Transverse colon (tissue), 4 donors: ENCODE measurements at regions not wholly inside any gene's neighbourhood (a gene's known extent, or its start where the extent isn't known, plus 50 kb on each side); places are given as distances from the start of the nearest gene placed in this dataset.

ENCODE experiments used
- DNase-seq: peaks from one replicate; pipeline ENCODE4 v3.0.0-alpha.2; 2019
- H3K27ac ChIP-seq, 4 donors: fragments of 200-600 bp; sonication (generic); 2 replicates each; pipeline ENCODE4 v1.5.1; 2016 to 2018; ENCODE audit warnings: inconsistent platforms in 4 of 4
- H3K27me3 ChIP-seq: fragments of 200-600 bp; sonication (generic); 2 replicates; pipeline ENCODE4 v1.5.1; 2017; ENCODE audit warnings: inconsistent platforms
- H3K36me3 ChIP-seq, 4 donors: fragments of 200-600 bp; sonication (generic); 2 replicates each; pipeline ENCODE4 v1.5.1; 2017 to 2019; ENCODE audit warnings: inconsistent platforms in 4 of 4
- H3K4me1 ChIP-seq, 4 donors: fragments of 200-600 bp; sonication (generic); 2 replicates each; pipeline ENCODE4 v1.5.1; 2017 to 2020; ENCODE audit warnings: inconsistent platforms in 4 of 4
- H3K4me3 ChIP-seq, 4 donors: fragments of 200-600 bp; sonication (generic); 1 replicate in 1 of 4; 2 replicates in 3 of 4; pipeline versions ENCODE4 v1.5.1 to v1.6.1; 2017 to 2019; ENCODE audit warnings: inconsistent platforms in 4 of 4
- H3K9me3 ChIP-seq, 2 donors: fragments of 200-600 bp; sonication (generic); 2 replicates each; pipeline ENCODE4 v1.5.1; 2017 to 2019; ENCODE audit warnings: inconsistent platforms in 2 of 2
- EP300 ChIP-seq: sonication (generic); formaldehyde crosslinking; IDR thresholded peaks from one replicate; pipeline ENCODE4 v1.6.1; 2017; ENCODE audit warnings: antibody characterized with exemption, low read depth
- POLR2A ChIP-seq: fragments of 450-650 bp; IDR thresholded peaks from one replicate; pipeline ENCODE4 v1.6.1; 2016; ENCODE audit warnings: antibody characterized with exemption, mild to moderate bottlenecking, moderate library complexity
- POLR2AphosphoS5 ChIP-seq, 3 donors: sonication (generic); formaldehyde crosslinking; IDR thresholded peaks; one replicate each; pipeline ENCODE4 v1.6.1; 2016; ENCODE audit warnings: antibody characterized with exemption in 3 of 3
- WGBS, 2 donors: methylation state at CpG; one replicate each; pipeline ENCODE4 v1.1.5; 2018; ENCODE audit warnings: low coverage in 1 of 2; 5-methylcytosine and 5-hydroxymethylcytosine counted together
- in situ Hi-C, 4 donors: fragments of 200-750 bp; cut with MboI; loops; one replicate each; pipeline versions ENCODE4 v1.15.0 to v1.15.1; 2017; ENCODE audit warnings: low sequenced_read_pairs in 3 of 4, low pct_ligation_motif_present in 1 of 4, low pct_unique_long_range_greater_than_20kb in 1 of 4
- intact Hi-C: fragments of 100-400 bp; cut with DNase I; formaldehyde crosslinking; loops from one replicate; pipeline ENCODE4 v1.15.1; 2023; ENCODE audit warnings: low total_unique reads
- TF ChIP-seq, protein P1 (sequence below), 5 experiments: fragments of 200-600 bp in 3 of 5; fragments of 450-650 bp in 2 of 5; sonication (generic) in 3 of 5; IDR thresholded peaks; 1 replicate in 2 of 5; 2 replicates in 3 of 5; pipeline ENCODE4 v1.5.1; 2016 to 2017; ENCODE audit warnings: antibody characterized with exemption in 5 of 5, inconsistent platforms in 3 of 5, mild to moderate bottlenecking in 2 of 5, moderate library complexity in 1 of 5

DNA sequence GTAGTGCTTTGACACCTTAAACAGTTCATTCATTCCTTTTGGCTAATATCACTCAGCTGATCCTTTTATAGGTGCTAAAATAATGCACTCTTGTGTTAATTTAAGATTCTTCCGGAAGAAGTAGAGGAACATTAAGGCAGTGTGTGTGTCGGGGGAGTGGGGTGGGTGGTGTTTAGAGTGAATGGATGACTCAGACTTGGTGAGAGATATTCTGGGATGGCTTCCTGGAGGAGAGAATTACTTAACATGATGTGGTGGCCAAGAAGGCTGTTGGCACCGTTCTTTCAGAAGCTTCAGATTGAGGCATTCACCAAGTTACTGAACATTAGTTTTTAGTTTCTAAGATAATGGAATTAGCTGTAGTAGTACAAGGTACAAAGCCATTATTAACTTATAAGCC, 125.6 kb upstream of the ROPN1 start:
- WGBS, 2 donors = 69 to 88% methylated on average over 1 to 3 of the region's 3 CpGs
- no peak for DNase-seq
- intact Hi-C loops = no loop called here
- no peak overlapping the region for H3K27ac ChIP-seq
- H3K4me1 ChIP-seq = no peaks in the 10 kb centered on the region
- in situ Hi-C loops = no loop called here
- H3K9me3 ChIP-seq = no peaks in the 10 kb centered on the region
- H3K36me3 ChIP-seq = no peaks in the 10 kb centered on the region
- H3K27me3 ChIP-seq = no peaks in the 10 kb centered on the region
- H3K4me3 ChIP-seq = no peak overlapping the region
- TF ChIP-seq EP300 = no peak
- TF ChIP-seq POLR2A = no peak
- TF ChIP-seq, protein P1, sequence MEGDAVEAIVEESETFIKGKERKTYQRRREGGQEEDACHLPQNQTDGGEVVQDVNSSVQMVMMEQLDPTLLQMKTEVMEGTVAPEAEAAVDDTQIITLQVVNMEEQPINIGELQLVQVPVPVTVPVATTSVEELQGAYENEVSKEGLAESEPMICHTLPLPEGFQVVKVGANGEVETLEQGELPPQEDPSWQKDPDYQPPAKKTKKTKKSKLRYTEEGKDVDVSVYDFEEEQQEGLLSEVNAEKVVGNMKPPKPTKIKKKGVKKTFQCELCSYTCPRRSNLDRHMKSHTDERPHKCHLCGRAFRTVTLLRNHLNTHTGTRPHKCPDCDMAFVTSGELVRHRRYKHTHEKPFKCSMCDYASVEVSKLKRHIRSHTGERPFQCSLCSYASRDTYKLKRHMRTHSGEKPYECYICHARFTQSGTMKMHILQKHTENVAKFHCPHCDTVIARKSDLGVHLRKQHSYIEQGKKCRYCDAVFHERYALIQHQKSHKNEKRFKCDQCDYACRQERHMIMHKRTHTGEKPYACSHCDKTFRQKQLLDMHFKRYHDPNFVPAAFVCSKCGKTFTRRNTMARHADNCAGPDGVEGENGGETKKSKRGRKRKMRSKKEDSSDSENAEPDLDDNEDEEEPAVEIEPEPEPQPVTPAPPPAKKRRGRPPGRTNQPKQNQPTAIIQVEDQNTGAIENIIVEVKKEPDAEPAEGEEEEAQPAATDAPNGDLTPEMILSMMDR (IDR thresholded peaks at IDR 0.05) = no peak
- no peak for TF ChIP-seq POLR2AphosphoS5 (IDR thresholded peaks at IDR 0.05)

- DNase-seq = no peak
- H3K4me1 ChIP-seq = no peaks in the 10 kb centered on the region
- in situ Hi-C loops (no loop called here), intact Hi-C loops (no loop called here)
- 73 to 93% methylated on average over 2 to 4 of the region's 4 CpGs for WGBS, 2 donors
- no peaks in the 10 kb centered on the region for H3K27me3 ChIP-seq
- H3K27ac ChIP-seq = no peak overlapping the region
- H3K9me3 ChIP-seq = no peaks in the 10 kb centered on the region
- H3K36me3 ChIP-seq = no peaks in the 10 kb centered on the region
- TF ChIP-seq, protein P1 (IDR thresholded peaks at IDR 0.05) = no peak
- TF ChIP-seq EP300 (no peak), POLR2AphosphoS5 (IDR thresholded peaks at IDR 0.05) (no peak), POLR2A (no peak)
- no peak overlapping the region for H3K4me3 ChIP-seq
Measured at GRCh38 chr3:124118397-124118796, 126.5 kb upstream of the ROPN1 start.

DNA sequence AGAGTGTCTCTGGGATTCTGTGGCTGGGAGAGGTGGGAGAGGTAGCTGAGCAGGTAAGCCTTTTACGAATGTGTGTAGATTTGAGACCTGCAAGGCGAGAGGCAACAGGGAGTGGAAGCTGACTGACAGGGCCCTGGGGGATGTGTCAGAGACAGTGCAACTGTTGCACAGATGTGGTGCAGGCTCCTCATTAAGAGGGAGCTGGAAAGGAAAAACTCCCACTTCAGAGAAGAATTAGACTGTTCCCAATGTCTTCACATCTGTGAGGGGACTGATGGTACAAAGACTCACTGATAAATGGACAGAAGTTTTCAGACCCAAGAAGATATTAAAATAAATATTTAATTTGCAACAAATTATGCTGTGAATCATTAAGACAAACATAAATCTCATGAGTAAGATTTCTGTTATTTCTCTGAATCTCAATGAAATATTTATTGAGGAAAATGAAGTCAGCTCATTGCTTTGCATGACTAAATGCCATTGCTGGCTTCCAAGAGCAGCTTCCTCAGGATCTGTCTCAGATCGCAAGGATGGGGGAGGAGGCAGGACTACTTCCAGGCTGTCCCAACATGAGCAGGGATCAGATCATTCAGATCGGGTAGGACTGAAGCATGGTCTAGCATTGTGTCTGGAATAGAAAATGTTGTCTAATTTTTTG, 127.3 kb upstream of the ROPN1 start:
- in situ Hi-C loops = no loop called here
- WGBS, 2 donors = 77 to 92% methylated on average over 2 to 4 of the region's 4 CpGs
- intact Hi-C loops = no loop called here
- H3K36me3 ChIP-seq = no peaks in the 10 kb centered on the region
- H3K4me1 ChIP-seq = no peaks in the 10 kb centered on the region
- TF ChIP-seq, protein P1 (IDR thresholded peaks at IDR 0.05) = no peak
- TF ChIP-seq EP300 = no peak
- TF ChIP-seq POLR2A = no peak
- no peak for TF ChIP-seq POLR2AphosphoS5 (IDR thresholded peaks at IDR 0.05)
- no peak overlapping the region for H3K4me3 ChIP-seq
- no peak overlapping the region for H3K27ac ChIP-seq
- H3K27me3 ChIP-seq = no peaks in the 10 kb centered on the region
- no peak for DNase-seq
- H3K9me3 ChIP-seq = no peaks in the 10 kb centered on the region

- no peak overlapping the region for H3K4me3 ChIP-seq
- H3K36me3 ChIP-seq = no peaks in the 10 kb centered on the region
- no peaks in the 10 kb centered on the region for H3K9me3 ChIP-seq
- TF ChIP-seq POLR2AphosphoS5 (IDR thresholded peaks at IDR 0.05) (no peak), POLR2A (no peak), EP300 (no peak)
- TF ChIP-seq, protein P1 (IDR thresholded peaks at IDR 0.05) = no peak
- intact Hi-C loops = no loop called here
- no peak for DNase-seq
- H3K4me1 ChIP-seq = no peaks in the 10 kb centered on the region
- H3K27me3 ChIP-seq = no peaks in the 10 kb centered on the region
- 67 to 81% methylated on average over 1 of the region's 1 CpG for WGBS, 2 donors
- H3K27ac ChIP-seq = no peak overlapping the region
- in situ Hi-C loops = no loop called here
Measured at GRCh38 chr3:124121379-124122312, 129.7 kb upstream of the ROPN1 start.
